DND-41 (cell line): ENCODE measurements at regions not wholly inside any gene's neighbourhood (a gene's known extent, or its start where the extent isn't known, plus 50 kb on each side); places are given as distances from the start of the nearest gene placed in this dataset.
"Not testable (repeated sequence)": the region's sequence is repeated elsewhere in the genome, so short reads cannot be mapped to it uniquely, and the experiment has no call there.

Experiments used
- ATAC-seq: fragments of 200-7000 bp; cut with Tn5 transposase; 3 replicates; pipeline ENCODE4 v1.9.1; 2021; ENCODE audit warnings: low read depth; ENCODE audit not compliant: insufficient read depth
- DNase-seq: peaks from one replicate; pipeline ENCODE4 v3.0.0-alpha.2; 2020
- H2AFZ ChIP-seq: 2 replicates; pipeline ENCODE4 v1.6.0; 2012; ENCODE audit warnings: low read depth, low read length
- H3K27ac ChIP-seq: 2 replicates; pipeline ENCODE4 v1.5.1; 2012; ENCODE audit warnings: low read length, inconsistent platforms
- H3K27me3 ChIP-seq: fragments of 200-600 bp; sonication (generic); 2 replicates; pipeline ENCODE4 v1.6.0; 2012; ENCODE audit warnings: low read length, mild to moderate bottlenecking, inconsistent platforms; ENCODE audit not compliant: insufficient read depth, poor library complexity
- H3K36me3 ChIP-seq: 2 replicates; pipeline ENCODE4 v1.5.1; 2012; ENCODE audit warnings: low read length, inconsistent platforms; ENCODE audit not compliant: insufficient read depth
- H3K4me1 ChIP-seq: 2 replicates; pipeline ENCODE4 v1.5.1; 2012; ENCODE audit warnings: mild to moderate bottlenecking, low read length; ENCODE audit not compliant: insufficient read depth
- H3K4me2 ChIP-seq: 2 replicates; pipeline ENCODE4 v1.6.0; 2012; ENCODE audit warnings: mild to moderate bottlenecking, moderate library complexity, low read length, inconsistent platforms; ENCODE audit not compliant: insufficient read depth
- H3K4me3 ChIP-seq, 2 experiments: fragments of 200-600 bp in 1 of 2; shearing (Covaris generic) in 1 of 2; 2 replicates each; pipeline ENCODE4 v1.5.1; 2012 to 2016; ENCODE audit warnings: inconsistent platforms in 2 of 2, low read length in 2 of 2, mild to moderate bottlenecking in 2 of 2, low read depth in 1 of 2, moderate library complexity in 1 of 2
- H3K79me2 ChIP-seq: 2 replicates; pipeline ENCODE4 v1.6.0; 2012; ENCODE audit warnings: low read length, inconsistent platforms; ENCODE audit not compliant: insufficient read depth
- H3K9ac ChIP-seq: 2 replicates; pipeline ENCODE4 v1.6.0; 2012; ENCODE audit warnings: low read depth, mild to moderate bottlenecking, inconsistent platforms, low read length, moderate library complexity
- H3K9me3 ChIP-seq: 2 replicates; pipeline ENCODE4 v1.5.1; 2012; ENCODE audit warnings: low read length, moderate library complexity, mild to moderate bottlenecking, inconsistent platforms; ENCODE audit not compliant: insufficient read depth, severe bottlenecking
- H4K20me1 ChIP-seq: 2 replicates; pipeline ENCODE4 v1.6.0; 2012; ENCODE audit warnings: low read length; ENCODE audit not compliant: insufficient read depth
- EZH2 ChIP-seq: IDR thresholded peaks from 3 replicates; pipeline ENCODE4 v1.6.1; 2012; ENCODE audit warnings: borderline replicate concordance, low read depth, mild to moderate bottlenecking, moderate library complexity, low read length, inconsistent platforms; ENCODE audit not compliant: severe bottlenecking
- TF ChIP-seq, protein P1 (sequence below): IDR thresholded peaks from 2 replicates; pipeline ENCODE4 v1.5.1; 2012; ENCODE audit warnings: borderline replicate concordance, low read length, moderate library complexity, mild to moderate bottlenecking; ENCODE audit not compliant: poor library complexity, severe bottlenecking; ENCODE audit errors: extremely low read depth

DNA sequence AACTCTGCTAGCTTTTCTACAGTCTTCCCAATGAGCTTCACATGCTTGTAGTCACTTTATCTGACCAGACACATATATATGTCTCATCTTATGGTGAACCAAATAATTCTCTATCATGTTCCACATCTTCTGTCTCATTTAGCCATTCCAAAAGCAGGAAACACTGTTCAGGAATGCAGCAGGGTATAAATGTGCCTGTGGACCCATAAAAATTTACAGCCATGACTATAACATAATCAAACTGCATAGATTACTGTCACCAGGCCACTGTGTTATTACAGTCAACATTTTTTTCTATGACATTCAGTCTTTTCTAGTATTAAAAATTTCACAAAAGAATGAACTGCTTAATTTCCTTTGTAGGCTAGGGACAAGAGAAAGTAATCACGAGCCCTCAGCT, 170.0 kb upstream of the NPY2R start:
- DNase-seq, result no peak
- H3K9ac ChIP-seq, result no peak overlapping the region
- no peak for ATAC-seq
- no peak overlapping the region for H3K4me2 ChIP-seq
- no peaks in the 10 kb centered on the region for H4K20me1 ChIP-seq
- no peak overlapping the region for H3K4me3 ChIP-seq
- H3K27me3 ChIP-seq, result no peaks in the 10 kb centered on the region
- H3K36me3 ChIP-seq, result no peaks in the 10 kb centered on the region
- H2AFZ ChIP-seq, result no peak overlapping the region
- no peak overlapping the region for H3K27ac ChIP-seq
- no peaks in the 10 kb centered on the region for H3K79me2 ChIP-seq
- no peak for TF ChIP-seq EZH2
- TF ChIP-seq, protein P1, sequence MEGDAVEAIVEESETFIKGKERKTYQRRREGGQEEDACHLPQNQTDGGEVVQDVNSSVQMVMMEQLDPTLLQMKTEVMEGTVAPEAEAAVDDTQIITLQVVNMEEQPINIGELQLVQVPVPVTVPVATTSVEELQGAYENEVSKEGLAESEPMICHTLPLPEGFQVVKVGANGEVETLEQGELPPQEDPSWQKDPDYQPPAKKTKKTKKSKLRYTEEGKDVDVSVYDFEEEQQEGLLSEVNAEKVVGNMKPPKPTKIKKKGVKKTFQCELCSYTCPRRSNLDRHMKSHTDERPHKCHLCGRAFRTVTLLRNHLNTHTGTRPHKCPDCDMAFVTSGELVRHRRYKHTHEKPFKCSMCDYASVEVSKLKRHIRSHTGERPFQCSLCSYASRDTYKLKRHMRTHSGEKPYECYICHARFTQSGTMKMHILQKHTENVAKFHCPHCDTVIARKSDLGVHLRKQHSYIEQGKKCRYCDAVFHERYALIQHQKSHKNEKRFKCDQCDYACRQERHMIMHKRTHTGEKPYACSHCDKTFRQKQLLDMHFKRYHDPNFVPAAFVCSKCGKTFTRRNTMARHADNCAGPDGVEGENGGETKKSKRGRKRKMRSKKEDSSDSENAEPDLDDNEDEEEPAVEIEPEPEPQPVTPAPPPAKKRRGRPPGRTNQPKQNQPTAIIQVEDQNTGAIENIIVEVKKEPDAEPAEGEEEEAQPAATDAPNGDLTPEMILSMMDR, result no peak
- H3K4me1 ChIP-seq, result no peaks in the 10 kb centered on the region
- no peaks in the 10 kb centered on the region for H3K9me3 ChIP-seq

DNA sequence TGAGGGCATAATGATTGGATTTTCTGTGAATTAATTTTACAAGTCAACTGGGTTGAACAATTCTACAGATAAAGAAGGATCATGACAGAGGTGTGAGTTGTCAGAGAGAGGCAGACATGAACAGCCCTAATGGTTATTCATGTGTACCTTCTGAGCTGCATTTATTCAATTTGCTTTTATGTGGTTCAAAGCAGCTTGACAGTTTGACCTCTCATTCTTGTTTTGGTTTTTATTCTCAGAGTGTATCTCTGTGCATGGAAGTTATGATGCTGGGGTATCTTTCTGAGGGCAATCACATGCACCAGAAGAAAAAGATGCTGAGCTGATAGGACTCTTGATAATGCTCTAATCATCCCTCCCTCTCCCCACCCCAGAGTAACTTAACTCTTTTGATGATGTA, 169.3 kb upstream of the NPY2R start:
- H3K36me3 ChIP-seq, result no peaks in the 10 kb centered on the region
- no peaks in the 10 kb centered on the region for H3K27me3 ChIP-seq
- no peak overlapping the region for H2AFZ ChIP-seq
- H3K9ac ChIP-seq, result no peak overlapping the region
- no peaks in the 10 kb centered on the region for H4K20me1 ChIP-seq
- no peak overlapping the region for H3K4me2 ChIP-seq
- no peaks in the 10 kb centered on the region for H3K79me2 ChIP-seq
- no peak overlapping the region for H3K4me3 ChIP-seq
- ATAC-seq, result no peak
- DNase-seq, result no peak
- H3K27ac ChIP-seq, result no peak overlapping the region
- TF ChIP-seq, protein P1, result no peak
- H3K9me3 ChIP-seq, result no peaks in the 10 kb centered on the region
- no peaks in the 10 kb centered on the region for H3K4me1 ChIP-seq

DNA sequence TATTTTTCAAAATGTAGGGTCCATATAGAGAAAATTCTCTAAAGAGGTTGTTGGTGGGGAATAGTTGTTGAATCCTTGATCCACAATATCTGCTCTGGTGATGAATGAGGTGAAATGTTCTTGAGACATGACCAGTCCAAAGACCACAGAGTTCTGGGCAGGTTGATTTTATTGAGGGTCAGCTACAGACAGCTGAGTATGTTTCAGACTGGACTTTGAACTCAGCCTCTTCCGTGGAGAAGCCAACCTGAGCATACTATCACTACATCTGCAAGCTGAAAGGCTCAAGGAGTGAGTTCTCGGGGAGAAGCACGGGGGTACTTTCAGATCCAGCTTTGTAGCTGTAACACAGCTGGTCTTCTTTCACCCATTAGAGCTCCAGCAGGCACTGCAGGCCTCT, 168.4 kb upstream of the NPY2R start:
- no peaks in the 10 kb centered on the region for H3K4me1 ChIP-seq
- TF ChIP-seq, protein P1, result no peak
- no peak for TF ChIP-seq EZH2
- H3K9me3 ChIP-seq, result no peaks in the 10 kb centered on the region
- no peak overlapping the region for H2AFZ ChIP-seq
- no peaks in the 10 kb centered on the region for H3K27me3 ChIP-seq
- no peaks in the 10 kb centered on the region for H3K36me3 ChIP-seq
- ATAC-seq (no peak), DNase-seq (no peak)
- no peak overlapping the region for H3K27ac ChIP-seq
- H4K20me1 ChIP-seq, result no peaks in the 10 kb centered on the region
- H3K4me3 ChIP-seq, result no peak overlapping the region
- no peaks in the 10 kb centered on the region for H3K79me2 ChIP-seq
- H3K9ac ChIP-seq, result no peak overlapping the region
- no peak overlapping the region for H3K4me2 ChIP-seq

DNA sequence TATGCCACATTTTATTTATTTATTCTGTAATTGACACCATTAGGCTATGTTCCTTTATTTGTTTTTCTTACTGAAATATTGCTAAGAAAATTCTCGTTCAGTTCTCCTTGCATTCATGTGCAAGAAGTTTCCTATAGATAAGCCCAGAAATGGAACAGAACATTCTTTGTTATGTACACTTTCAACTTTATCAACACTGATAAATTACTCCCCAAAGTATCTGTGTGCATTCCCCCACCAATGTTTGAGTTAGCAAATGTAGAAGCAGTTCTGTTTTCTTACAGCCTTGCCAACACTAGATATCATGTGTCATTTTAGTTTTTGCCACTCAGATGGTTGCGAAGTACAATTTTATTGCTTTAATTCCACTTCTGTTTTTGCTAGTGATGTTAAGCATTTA, 166.4 kb upstream of the NPY2R start:
- Histone ChIP-seq H4K20me1 (no peaks in the 10 kb centered on the region), H3K9ac (no peak overlapping the region), H3K36me3 (no peaks in the 10 kb centered on the region), H3K9me3 (no peaks in the 10 kb centered on the region), H3K27ac (no peak overlapping the region), H3K4me2 (no peak overlapping the region), H3K4me3 (no peak overlapping the region), H3K27me3 (no peaks in the 10 kb centered on the region), H3K4me1 (no peaks in the 10 kb centered on the region), H3K79me2 (no peaks in the 10 kb centered on the region), H2AFZ (no peak overlapping the region)
- no peak for TF ChIP-seq EZH2
- TF ChIP-seq, protein P1, result no peak
- ATAC-seq (no peak), DNase-seq (no peak)

DNA sequence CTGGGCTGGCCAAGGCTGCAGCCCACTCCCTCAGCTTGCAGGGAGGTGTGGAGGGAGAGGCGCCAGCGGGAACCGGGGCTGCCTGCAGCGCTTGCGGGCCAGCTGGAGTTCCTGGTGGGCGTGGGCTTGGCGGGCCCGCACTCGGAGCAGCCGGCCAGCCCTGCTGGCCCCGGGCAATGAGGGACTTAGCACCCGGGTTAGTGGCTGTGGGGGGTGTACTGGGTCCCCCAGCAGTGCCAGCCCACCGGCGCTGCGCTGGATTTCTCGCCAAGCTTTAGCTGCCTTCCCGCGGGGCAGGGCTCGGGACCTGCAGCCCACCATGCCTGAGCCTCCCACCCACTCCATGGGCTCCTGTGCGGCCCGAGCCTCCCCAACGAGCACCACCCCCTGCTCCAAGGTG, 164.2 kb upstream of the NPY2R start:
- H3K27me3 ChIP-seq, H3K79me2 ChIP-seq, H3K9me3 ChIP-seq, H3K9ac ChIP-seq, H2AFZ ChIP-seq, H3K4me3 ChIP-seq, DNase-seq, ATAC-seq, H3K36me3 ChIP-seq, H4K20me1 ChIP-seq, H3K27ac ChIP-seq, H3K4me1 ChIP-seq, H3K4me2 ChIP-seq: not testable (repeated sequence)
